H9 (cell line): ENCODE measurements at regions not wholly inside any gene's neighbourhood (a gene's known extent, or its start where the extent isn't known, plus 50 kb on each side); places are given as distances from the start of the nearest gene placed in this dataset.

ENCODE experiments used
- DNase-seq: peaks from one replicate; pipeline ENCODE4 v3.0.0-alpha.2; 2017
- H2AFZ ChIP-seq: one replicate; pipeline ENCODE4 v1.6.1; 2013; ENCODE audit warnings: mild to moderate bottlenecking, low read length, control low read depth, moderate library complexity
- H2AK5ac ChIP-seq: 2 replicates; pipeline ENCODE4 v1.6.1; 2013; ENCODE audit warnings: low read length, control low read depth, mixed read lengths; ENCODE audit not compliant: insufficient read length
- H2BK120ac ChIP-seq: one replicate; pipeline ENCODE4 v1.6.1; 2013; ENCODE audit warnings: low read depth, mild to moderate bottlenecking, low read length, control low read depth, inconsistent platforms; ENCODE audit not compliant: poor library complexity, severe bottlenecking
- H2BK12ac ChIP-seq: 2 replicates; pipeline ENCODE4 v1.6.1; 2013; ENCODE audit warnings: low read length, control low read depth, mixed read lengths, low read depth; ENCODE audit not compliant: insufficient read length
- H2BK15ac ChIP-seq: 2 replicates; pipeline ENCODE4 v1.6.1; 2013; ENCODE audit warnings: low read depth, low read length, control low read depth
- H2BK20ac ChIP-seq: one replicate; pipeline ENCODE4 v1.6.1; 2013; ENCODE audit warnings: low read depth, mild to moderate bottlenecking, low read length, control low read depth, inconsistent platforms; ENCODE audit not compliant: poor library complexity, severe bottlenecking
- H2BK5ac ChIP-seq: 2 replicates; pipeline ENCODE4 v1.6.1; 2013; ENCODE audit warnings: low read length, control low read depth, mixed read lengths; ENCODE audit not compliant: insufficient read length
- H3K14ac ChIP-seq: 2 replicates; pipeline ENCODE4 v1.6.1; 2013; ENCODE audit warnings: low read length, control low read depth; ENCODE audit not compliant: insufficient read depth
- H3K18ac ChIP-seq: 2 replicates; pipeline ENCODE4 v1.6.1; 2013; ENCODE audit warnings: low read depth, mild to moderate bottlenecking, mixed read lengths, low read length, control low read depth; ENCODE audit not compliant: insufficient read length
- H3K23ac ChIP-seq: 2 replicates; pipeline ENCODE4 v1.6.1; 2013; ENCODE audit warnings: low read length, control low read depth, mixed read lengths, low read depth; ENCODE audit not compliant: insufficient read length
- H3K23me2 ChIP-seq: 2 replicates; pipeline ENCODE4 v1.6.1; 2013; ENCODE audit warnings: low read depth, mild to moderate bottlenecking, mixed read lengths, low read length, control low read depth; ENCODE audit not compliant: insufficient read length, poor library complexity, severe bottlenecking
- H3K27ac ChIP-seq: 2 replicates; pipeline ENCODE4 v1.5.1; 2013; ENCODE audit warnings: low read length, control low read depth, mixed read lengths, low read depth; ENCODE audit not compliant: insufficient read length
- H3K27me3 ChIP-seq: 2 replicates; pipeline ENCODE4 v1.6.1; 2013; ENCODE audit warnings: low read length, control low read depth, inconsistent platforms; ENCODE audit not compliant: insufficient read depth
- H3K4ac ChIP-seq: 2 replicates; pipeline ENCODE4 v1.6.1; 2013; ENCODE audit warnings: low read depth, mild to moderate bottlenecking, control low read depth, inconsistent platforms, low read length, moderate library complexity
- H3K4me1 ChIP-seq: 2 replicates; pipeline ENCODE4 v1.6.1; 2013; ENCODE audit warnings: low read length, control low read depth, inconsistent platforms; ENCODE audit not compliant: insufficient read depth
- H3K4me2 ChIP-seq: 2 replicates; pipeline ENCODE4 v1.6.1; 2013; ENCODE audit warnings: low read length, control low read depth, mixed read lengths; ENCODE audit not compliant: insufficient read length, insufficient read depth
- H3K56ac ChIP-seq: 2 replicates; pipeline ENCODE4 v1.6.1; 2013; ENCODE audit warnings: low read depth, mild to moderate bottlenecking, mixed read lengths, low read length, control low read depth; ENCODE audit not compliant: insufficient read length
- H3K79me1 ChIP-seq: 2 replicates; pipeline ENCODE4 v1.6.1; 2013; ENCODE audit warnings: low read depth, mild to moderate bottlenecking, moderate library complexity, low read length, control low read depth, inconsistent platforms; ENCODE audit not compliant: insufficient read depth, poor library complexity, severe bottlenecking
- H3K79me2 ChIP-seq: 2 replicates; pipeline ENCODE4 v1.6.1; 2013; ENCODE audit warnings: low read length, control low read depth, inconsistent platforms; ENCODE audit not compliant: insufficient read depth
- H3K9ac ChIP-seq: 2 replicates; pipeline ENCODE4 v1.6.1; 2013; ENCODE audit warnings: low read length, control low read depth, mixed read lengths; ENCODE audit not compliant: insufficient read length; ENCODE audit errors: extremely low read depth
- H3K9me3 ChIP-seq: one replicate; pipeline ENCODE4 v1.6.1; 2013; ENCODE audit warnings: low read depth, low read length, inconsistent platforms; ENCODE audit not compliant: control insufficient read depth
- H3T11ph ChIP-seq: one replicate; pipeline ENCODE4 v1.6.1; 2013; ENCODE audit warnings: mild to moderate bottlenecking, low read length, control low read depth, inconsistent platforms
- H4K20me1 ChIP-seq: one replicate; pipeline ENCODE4 v1.6.1; 2013; ENCODE audit not compliant: control insufficient read depth, insufficient read length, insufficient read depth
- H4K5ac ChIP-seq: 2 replicates; pipeline ENCODE4 v1.6.1; 2013; ENCODE audit warnings: low read depth, mild to moderate bottlenecking, mixed read lengths, low read length, control low read depth; ENCODE audit not compliant: insufficient read length
- H4K8ac ChIP-seq: replicated peaks from 2 replicates; pipeline ENCODE4 v1.6.1; 2013; ENCODE audit warnings: low read length, control low read depth, mixed read lengths, low read depth; ENCODE audit not compliant: insufficient read length
- H4K91ac ChIP-seq: 2 replicates; pipeline ENCODE4 v1.6.1; 2013; ENCODE audit warnings: low read depth, mild to moderate bottlenecking, moderate library complexity, mixed read lengths, low read length, control low read depth; ENCODE audit not compliant: insufficient read length
- H3K27ac Mint-ChIP-seq, 3 experiments: 2 replicates in 2 of 3; 3 replicates in 1 of 3; pipeline ENCODE4 v1.8.0; 2020 to 2021; ENCODE audit warnings: mixed read lengths in 3 of 3, mild to moderate bottlenecking in 1 of 3, moderate library complexity in 1 of 3
- H3K27me3 Mint-ChIP-seq: 2 replicates; pipeline ENCODE4 v1.8.0; 2021; ENCODE audit warnings: low read depth, mild to moderate bottlenecking, moderate library complexity, mixed read lengths
- H3K36me3 Mint-ChIP-seq, 3 experiments: 2 replicates in 2 of 3; 3 replicates in 1 of 3; pipeline ENCODE4 v1.8.0; 2020 to 2021; ENCODE audit warnings: low read depth in 3 of 3, mixed read lengths in 3 of 3; ENCODE audit not compliant: insufficient read depth in 1 of 3
- H3K4me1 Mint-ChIP-seq, 2 experiments: 2 replicates each; pipeline ENCODE4 v1.8.0; 2020; ENCODE audit warnings: mixed read lengths in 2 of 2
- H3K4me3 Mint-ChIP-seq, 2 experiments: 2 replicates in 1 of 2; 3 replicates in 1 of 2; pipeline ENCODE4 v1.8.0; 2020 to 2021; ENCODE audit warnings: mild to moderate bottlenecking in 2 of 2, mixed read lengths in 2 of 2, moderate library complexity in 1 of 2
- H3K9me3 Mint-ChIP-seq, 2 experiments: 2 replicates in 1 of 2; 3 replicates in 1 of 2; pipeline ENCODE4 v1.8.0; 2020; ENCODE audit warnings: mild to moderate bottlenecking in 2 of 2, mixed read lengths in 2 of 2, moderate library complexity in 1 of 2
- CTCF ChIP-seq: fragments of 200-600 bp; sonication (generic); conservative IDR thresholded peaks from 3 replicates; pipeline ENCODE4 v1.8.0; 2021; ENCODE audit warnings: antibody characterized with exemption, mild to moderate bottlenecking
- WGBS: extraction: QIAGEN DNeasy Blood & Tissue Kit; methylation state at CpG from one replicate; pipeline ENCODE4 v1.1.7; 2013; ENCODE audit warnings: missing lambda C conversion rate, low lambda C conversion rate, mixed read lengths; ENCODE audit not compliant: insufficient read length; ENCODE audit errors: extremely low coverage; 5-methylcytosine and 5-hydroxymethylcytosine counted together

GRCh38 chr7:115099906-115100305 is 178.0 kb downstream of the MDFIC start:
- H2BK20ac ChIP-seq = no peak overlapping the region
- H2AK5ac ChIP-seq = no peak overlapping the region
- no peak overlapping the region for H3K9ac ChIP-seq
- no peak overlapping the region for H2BK5ac ChIP-seq
- no peak overlapping the region for H3K23ac ChIP-seq
- WGBS = no CpG with 5 or more reads among the region's 1 CpG
- Mint-ChIP-seq H3K4me3 (no peak overlapping the region), H3K36me3 (no peaks in the 10 kb centered on the region), H3K27ac (no peak overlapping the region; a peak in 1 of 7 replicates), H3K9me3 (no peaks in the 10 kb centered on the region), H3K4me1 (peaks cover 11 to 19% of the 10 kb centered on the region in 2 experiments), H3K27me3 (no peaks in the 10 kb centered on the region)
- H4K8ac ChIP-seq = no peak overlapping the region
- H3K18ac ChIP-seq = no peak overlapping the region
- H3K4me1 ChIP-seq = no peaks in the 10 kb centered on the region
- no peak for DNase-seq
- H3T11ph ChIP-seq = no peak overlapping the region
- no peak overlapping the region for H3K56ac ChIP-seq
- no peaks in the 10 kb centered on the region for H3K79me2 ChIP-seq
- H4K5ac ChIP-seq = no peak overlapping the region
- H2BK120ac ChIP-seq = no peak overlapping the region
- no peak overlapping the region for H3K4ac ChIP-seq
- H3K27ac ChIP-seq = no peak overlapping the region
- H2AFZ ChIP-seq = no peak overlapping the region
- H3K79me1 ChIP-seq = no peaks in the 10 kb centered on the region
- no peaks in the 10 kb centered on the region for H3K9me3 ChIP-seq
- H3K14ac ChIP-seq = no peak overlapping the region
- no peak overlapping the region for H3K4me2 ChIP-seq
- no peaks in the 10 kb centered on the region for H3K27me3 ChIP-seq
- TF ChIP-seq CTCF = no peak
- H4K91ac ChIP-seq = no peak overlapping the region
- H4K20me1 ChIP-seq = no peaks in the 10 kb centered on the region
- no peaks in the 10 kb centered on the region for H3K23me2 ChIP-seq
- no peak overlapping the region for H2BK12ac ChIP-seq
- no peak overlapping the region for H2BK15ac ChIP-seq
